Dendritic cell treated with granulocyte-macrophage colony-stimulating factor and Interleukin-4, amounts not matched to agents 40 ng/mL and 50 ng/mL, for 4 days (primary cell): ENCODE measurements at regions not wholly inside any gene's neighbourhood (a gene's known extent, or its start where the extent isn't known, plus 50 kb on each side); places are given as distances from the start of the nearest gene placed in this dataset.
"Not testable (repeated sequence)": the region's sequence is repeated elsewhere in the genome, so short reads cannot be mapped to it uniquely, and the experiment has no call there.

Experiments
- H3K27ac Mint-ChIP-seq: one replicate; pipeline ENCODE4 v1.8.0; 2022; ENCODE audit warnings: mild to moderate bottlenecking, mixed read lengths
- H3K27me3 Mint-ChIP-seq: one replicate; pipeline ENCODE4 v1.8.0; 2022; ENCODE audit warnings: mild to moderate bottlenecking, mixed read lengths
- H3K36me3 Mint-ChIP-seq: one replicate; pipeline ENCODE4 v1.8.0; 2022; ENCODE audit warnings: low read depth, mixed read lengths
- H3K4me1 Mint-ChIP-seq: one replicate; pipeline ENCODE4 v1.8.0; 2022; ENCODE audit warnings: low read depth, mixed read lengths
- H3K4me3 Mint-ChIP-seq: one replicate; pipeline ENCODE4 v1.8.0; 2022; ENCODE audit warnings: mild to moderate bottlenecking, moderate library complexity, mixed read lengths
- H3K9me3 Mint-ChIP-seq: one replicate; pipeline ENCODE4 v1.8.0; 2022; ENCODE audit warnings: mixed read lengths
- intact Hi-C: fragments of 100-400 bp; cut with micrococcal nuclease; formaldehyde crosslinking; loops from one replicate; pipeline ENCODE4 v1.15.0; 2022

DNA sequence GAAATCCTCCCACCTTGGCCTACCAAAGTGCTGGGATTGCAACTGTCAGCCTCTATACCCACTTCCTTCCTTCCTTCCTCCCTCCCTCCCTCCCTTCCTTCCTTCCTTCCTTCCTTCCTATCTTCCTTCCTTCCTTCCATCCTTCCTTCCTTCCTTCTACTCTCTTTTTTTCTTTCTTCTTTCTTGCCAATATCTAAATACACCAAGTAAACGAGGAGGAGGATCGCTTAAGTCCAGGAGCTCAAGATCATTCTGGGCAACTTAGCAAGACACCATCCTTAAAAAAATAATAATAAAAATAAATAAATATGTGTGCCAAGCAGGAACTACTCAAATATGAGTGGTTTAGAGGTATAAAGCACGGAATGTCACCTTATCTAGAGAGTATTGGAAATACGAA lies 249.4 kb upstream of the TRIB2 start:
- Mint-ChIP-seq H3K4me3 (no peak overlapping the region), H3K4me1 (peaks cover 20% of the 10 kb centered on the region), H3K27ac (no peak overlapping the region), H3K9me3 (peaks cover 26% of the 10 kb centered on the region), H3K27me3 (no peaks in the 10 kb centered on the region), H3K36me3 (no peaks in the 10 kb centered on the region)
- intact Hi-C loops: no loop called here

- no peaks in the 10 kb centered on the region for H3K27me3 Mint-ChIP-seq
- no peak overlapping the region for H3K27ac Mint-ChIP-seq
- peaks cover 11% of the 10 kb centered on the region for H3K4me1 Mint-ChIP-seq
- no peak overlapping the region for H3K4me3 Mint-ChIP-seq
- no peaks in the 10 kb centered on the region for H3K36me3 Mint-ChIP-seq
- intact Hi-C loops: no loop called here
- peaks cover 22% of the 10 kb centered on the region for H3K9me3 Mint-ChIP-seq
Observed at GRCh38 chr2:12469141-12469561, 247.6 kb upstream of the TRIB2 start.

GRCh38 chr2:12472265-12472664 lies 244.5 kb upstream of the TRIB2 start:
- H3K27me3 Mint-ChIP-seq, H3K4me3 Mint-ChIP-seq, H3K27ac Mint-ChIP-seq, H3K4me1 Mint-ChIP-seq, intact Hi-C loops, H3K36me3 Mint-ChIP-seq: not testable (repeated sequence)
- H3K9me3 Mint-ChIP-seq: peaks cover 15% of the 10 kb centered on the region

- Mint-ChIP-seq H3K4me1 (peaks cover 6% of the 10 kb centered on the region), H3K27me3 (no peaks in the 10 kb centered on the region), H3K4me3 (no peak overlapping the region), H3K27ac (no peak overlapping the region), H3K9me3 (no peaks in the 10 kb centered on the region), H3K36me3 (no peaks in the 10 kb centered on the region)
- intact Hi-C loops: no loop called here
Observed at GRCh38 chr2:12478151-12479064, 238.3 kb upstream of the TRIB2 start.

GRCh38 chr2:12479065-12479601 lies 237.6 kb upstream of the TRIB2 start:
- intact Hi-C loops: no loop called here
- Mint-ChIP-seq H3K4me1 (peaks cover 6% of the 10 kb centered on the region), H3K4me3 (no peak overlapping the region), H3K27ac (no peak overlapping the region), H3K36me3 (no peaks in the 10 kb centered on the region), H3K27me3 (no peaks in the 10 kb centered on the region), H3K9me3 (no peaks in the 10 kb centered on the region)

DNA sequence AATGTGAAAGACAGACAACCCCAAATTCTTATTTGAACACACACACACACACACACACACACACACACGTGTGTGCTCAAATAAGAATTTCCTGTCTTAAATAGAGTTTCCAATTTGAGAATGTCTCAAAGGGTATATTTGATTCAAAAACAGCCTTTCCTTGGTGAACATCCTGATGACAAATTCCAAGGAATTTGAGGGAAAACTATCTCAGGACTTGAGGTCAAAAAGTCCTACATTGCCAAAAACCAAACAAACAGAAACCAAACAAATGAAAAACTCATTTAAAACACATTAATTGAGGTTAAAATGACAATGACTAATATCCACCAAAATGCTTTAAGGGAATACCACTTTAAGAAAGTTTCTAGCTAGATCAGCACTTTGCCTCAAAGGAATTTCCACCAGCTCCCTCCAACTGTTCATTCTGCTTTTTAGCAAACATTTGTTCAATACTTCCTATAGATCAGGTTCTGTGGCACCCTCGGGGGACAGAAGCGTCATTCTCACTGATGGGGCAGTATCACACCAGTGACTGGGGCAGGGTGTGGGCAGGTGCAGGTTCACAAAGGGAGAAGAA lies 232.1 kb upstream of the TRIB2 start:
- H3K27ac Mint-ChIP-seq: no peak overlapping the region

DNA sequence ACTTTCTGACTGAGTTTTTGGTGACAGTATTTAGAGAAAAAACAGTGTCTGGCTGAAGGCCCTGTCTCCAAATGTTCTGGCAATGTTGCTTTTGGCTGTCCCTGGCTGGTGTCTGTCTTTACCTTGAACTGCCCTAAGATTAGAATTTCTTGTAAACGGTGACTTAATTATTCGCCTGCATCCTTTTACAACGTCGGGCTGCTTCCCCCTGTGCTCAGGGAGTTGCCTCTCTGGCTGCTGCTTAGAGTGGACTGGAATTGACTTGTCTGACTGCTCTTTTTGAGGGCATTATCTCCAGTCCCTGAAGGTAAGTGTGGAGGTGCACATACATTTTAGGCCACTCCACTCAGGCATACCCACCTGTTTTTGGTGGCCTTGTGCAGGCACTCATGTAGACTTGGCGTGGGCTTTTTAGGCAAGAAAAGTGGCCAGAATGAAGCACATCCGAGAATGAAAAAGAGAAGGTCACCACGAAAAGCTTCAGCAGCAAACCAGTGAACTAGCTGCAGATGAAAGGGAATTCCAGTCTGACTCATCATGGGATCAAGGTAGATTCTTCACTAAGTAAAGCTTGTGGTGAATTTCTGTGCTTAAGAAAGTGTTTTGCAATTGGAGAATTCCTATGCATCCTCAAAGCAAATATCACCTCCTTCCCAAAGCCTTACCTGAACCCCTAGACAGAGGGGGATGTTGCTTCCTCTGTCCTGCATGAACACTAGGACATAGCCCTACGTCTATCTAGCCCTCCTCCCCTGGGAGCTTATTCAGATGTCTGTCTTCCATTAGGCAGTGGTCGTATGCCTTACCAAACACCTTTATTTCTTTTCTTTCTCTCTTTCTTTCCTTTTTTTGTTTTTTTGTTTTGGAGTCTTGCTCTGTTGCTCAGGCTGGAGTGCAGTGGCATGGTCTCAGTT lies 230.3 kb upstream of the TRIB2 start:
- intact Hi-C loops: no loop called here
- Mint-ChIP-seq H3K9me3 (no peaks in the 10 kb centered on the region), H3K27me3 (peaks cover 2% of the 10 kb centered on the region), H3K27ac (no peak overlapping the region), H3K4me3 (no peak overlapping the region), H3K4me1 (peaks cover 32% of the 10 kb centered on the region), H3K36me3 (no peaks in the 10 kb centered on the region)

More for the DNA sequence above, 232.1 kb upstream of the TRIB2 start:
- H3K27me3 Mint-ChIP-seq: peaks cover 2% of the 10 kb centered on the region
- intact Hi-C loops: no loop called here
- H3K36me3 Mint-ChIP-seq: no peaks in the 10 kb centered on the region
- H3K4me1 Mint-ChIP-seq: peaks cover 32% of the 10 kb centered on the region
- H3K4me3 Mint-ChIP-seq: no peak overlapping the region
- H3K9me3 Mint-ChIP-seq: no peaks in the 10 kb centered on the region

GRCh38 chr2:12487253-12488004 lies 229.3 kb upstream of the TRIB2 start:
- intact Hi-C loops: no loop called here
- Mint-ChIP-seq H3K36me3 (no peaks in the 10 kb centered on the region), H3K27me3 (peaks cover 2% of the 10 kb centered on the region), H3K4me3 (no peak overlapping the region), H3K9me3 (no peaks in the 10 kb centered on the region), H3K4me1 (peaks cover 32% of the 10 kb centered on the region), H3K27ac (no peak overlapping the region)

- Mint-ChIP-seq H3K4me3 (no peak overlapping the region), H3K4me1 (peaks cover 39% of the 10 kb centered on the region), H3K27ac (peak overlapping the region; percentile 10), H3K36me3 (no peaks in the 10 kb centered on the region), H3K27me3 (peaks cover 2% of the 10 kb centered on the region), H3K9me3 (no peaks in the 10 kb centered on the region)
- intact Hi-C loops: no loop called here
Observed at GRCh38 chr2:12488352-12489318, 228.1 kb upstream of the TRIB2 start.

- intact Hi-C loops: no loop called here
- Mint-ChIP-seq H3K36me3 (no peaks in the 10 kb centered on the region), H3K4me3 (no peak overlapping the region), H3K4me1 (peaks cover 39% of the 10 kb centered on the region), H3K27me3 (peaks cover 2% of the 10 kb centered on the region), H3K27ac (no peak overlapping the region), H3K9me3 (no peaks in the 10 kb centered on the region)
Observed at GRCh38 chr2:12490641-12491040, 226.1 kb upstream of the TRIB2 start.

DNA sequence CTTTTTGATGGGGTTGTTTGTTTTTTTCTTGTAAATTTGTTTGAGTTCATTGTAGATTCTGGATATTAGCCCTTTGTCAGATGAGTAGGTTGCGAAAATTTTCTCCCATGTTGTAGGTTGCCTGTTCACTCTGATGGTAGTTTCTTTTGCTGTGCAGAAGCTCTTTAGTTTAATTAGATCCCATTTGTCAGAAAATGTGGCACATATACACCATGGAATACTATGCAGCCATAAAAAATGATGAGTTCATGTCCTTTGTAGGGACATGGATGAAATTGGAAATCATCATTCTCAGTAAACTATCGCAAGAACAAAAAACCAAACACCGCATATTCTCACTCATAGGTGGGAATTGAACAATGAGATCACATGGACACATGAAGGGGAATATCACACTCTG lies 224.4 kb upstream of the TRIB2 start:
- H3K9me3 Mint-ChIP-seq, H3K27ac Mint-ChIP-seq, H3K4me3 Mint-ChIP-seq, intact Hi-C loops, H3K27me3 Mint-ChIP-seq, H3K36me3 Mint-ChIP-seq: not testable (repeated sequence)
- peaks cover 30% of the 10 kb centered on the region for H3K4me1 Mint-ChIP-seq

GRCh38 chr2:12493031-12493513 lies 223.7 kb upstream of the TRIB2 start:
- Mint-ChIP-seq H3K9me3 (no peaks in the 10 kb centered on the region), H3K27ac (no peak overlapping the region), H3K36me3 (no peaks in the 10 kb centered on the region), H3K4me3 (no peak overlapping the region), H3K4me1 (peaks cover 26% of the 10 kb centered on the region), H3K27me3 (peaks cover 2% of the 10 kb centered on the region)
- intact Hi-C loops: no loop called here
